M059J (cell line): ENCODE measurements at regions not wholly inside any gene's neighbourhood (a gene's known extent, or its start where the extent isn't known, plus 50 kb on each side); places are given as distances from the start of the nearest gene placed in this dataset.
"Not testable (repeated sequence)": the region's sequence is repeated elsewhere in the genome, so short reads cannot be mapped to it uniquely, and the experiment has no call there.

Experiments used
- DNase-seq: peaks from one replicate; pipeline ENCODE4 v3.0.0-alpha.2; 2012; ENCODE audit warnings: low read depth

DNA sequence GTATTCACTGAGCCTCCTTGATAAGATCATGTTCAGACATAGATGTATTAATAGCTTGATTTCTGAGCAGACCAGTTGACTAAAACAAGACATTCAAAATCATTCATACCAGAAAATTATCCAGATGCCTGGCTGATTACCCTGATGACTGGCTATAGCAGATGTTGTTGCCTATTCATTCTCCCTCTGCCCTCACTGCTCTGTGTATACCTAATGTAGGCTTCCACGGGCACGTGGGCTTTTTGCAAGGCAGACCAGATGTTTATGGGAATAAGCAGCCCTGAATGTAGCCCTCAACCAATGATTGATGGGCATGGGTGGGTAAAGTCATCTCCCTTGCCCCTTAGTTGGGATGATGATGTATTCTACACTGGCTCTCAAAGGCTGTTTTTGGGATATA lies 289.1 kb downstream of the MBD2 start:
- DNase-seq, result no peak

DNA sequence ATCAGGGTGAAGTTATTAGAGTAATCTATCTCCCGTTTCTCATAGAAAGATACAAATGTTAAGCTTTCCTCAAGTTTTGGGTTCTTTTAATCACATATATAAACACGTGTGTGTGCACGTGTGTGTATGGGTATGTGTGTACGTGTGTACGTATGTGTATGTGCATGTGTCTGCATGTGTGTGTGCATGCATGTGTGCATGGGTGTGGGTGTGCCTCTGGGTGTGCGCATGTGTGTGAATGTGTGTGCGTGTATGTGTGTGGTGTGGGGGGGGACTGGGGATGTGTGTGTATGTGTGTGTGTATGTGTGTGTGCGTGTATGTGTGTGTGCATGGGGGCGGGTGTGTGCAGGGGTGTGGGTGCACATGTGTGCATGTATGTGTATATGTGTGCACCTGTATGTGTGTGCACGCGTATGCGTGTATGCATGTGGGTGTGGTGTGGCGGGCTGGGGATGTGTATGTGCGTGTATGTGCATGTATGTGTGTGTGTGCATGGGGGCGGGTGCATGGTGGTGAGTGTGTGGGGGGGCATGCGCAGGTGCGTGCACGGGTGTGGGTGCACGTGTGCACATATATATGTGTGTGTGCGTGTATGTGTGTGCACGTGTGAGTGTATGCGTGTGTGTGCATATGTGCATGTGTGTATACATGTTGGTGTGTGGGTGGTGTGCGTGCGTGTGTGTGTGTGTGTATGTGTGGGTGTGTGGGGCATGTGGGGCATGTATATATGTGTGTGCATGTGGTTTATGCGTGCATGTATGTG lies 304.0 kb downstream of the MBD2 start:
- no peak for DNase-seq

DNA sequence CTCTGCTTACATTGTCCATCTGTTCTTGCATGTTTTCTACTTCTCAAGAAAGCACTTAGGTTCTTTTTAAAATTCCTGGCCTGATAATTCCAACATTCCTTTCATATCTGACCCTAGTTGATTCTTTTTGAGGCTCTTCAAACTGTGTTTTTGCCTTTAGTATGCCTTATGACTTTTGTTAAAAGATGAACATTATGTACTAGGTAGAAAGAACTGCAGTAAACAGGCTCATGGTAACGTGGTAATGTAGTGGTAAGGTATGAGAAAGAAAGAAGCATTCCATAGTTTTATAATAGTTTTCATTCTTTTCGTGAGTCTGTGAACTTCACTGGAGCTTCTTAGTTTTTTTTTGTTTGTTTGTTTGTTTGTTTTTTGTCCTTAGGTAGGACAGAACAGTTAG lies 306.4 kb downstream of the MBD2 start:
- no peak for DNase-seq

DNA sequence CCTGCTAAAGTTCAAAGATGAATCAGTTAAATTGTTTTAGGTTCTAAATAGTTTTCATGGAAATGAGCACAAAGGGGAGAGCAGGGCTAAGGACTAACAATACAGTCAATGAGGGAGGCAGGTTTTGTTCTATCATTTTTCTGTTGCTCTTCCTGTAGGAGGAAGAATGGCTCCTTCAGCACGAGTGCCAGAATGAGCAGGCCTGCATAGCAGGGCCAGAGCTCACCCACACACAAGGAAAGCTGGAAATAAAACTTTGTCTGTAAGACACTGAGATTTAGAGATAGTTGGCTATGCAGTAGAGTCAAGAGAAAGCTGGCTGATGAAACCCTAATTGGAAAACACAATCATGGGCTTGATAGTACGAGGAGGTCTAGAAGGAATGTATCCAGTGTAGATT lies 313.3 kb downstream of the MBD2 start:
- no peak for DNase-seq

DNA sequence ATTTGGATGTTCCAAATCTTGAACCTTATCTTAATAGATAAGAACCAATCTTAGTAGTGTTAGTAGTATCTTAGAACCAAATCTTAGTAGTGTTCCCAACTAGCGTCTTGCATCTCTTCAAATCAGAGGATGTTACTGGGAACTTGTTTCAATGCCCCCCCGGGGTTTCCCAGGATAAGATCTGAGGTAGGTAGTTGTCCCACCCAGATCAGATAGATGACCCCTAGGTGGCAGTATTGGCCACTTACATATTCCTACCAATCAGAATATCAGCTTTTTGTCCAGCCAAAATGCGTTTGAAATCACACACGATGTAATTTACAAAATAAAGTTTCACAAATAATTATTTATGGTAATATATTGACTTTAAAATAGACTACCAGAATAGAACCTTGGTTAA lies 314.8 kb downstream of the MBD2 start:
- DNase-seq, result peak; percentile 49

DNA sequence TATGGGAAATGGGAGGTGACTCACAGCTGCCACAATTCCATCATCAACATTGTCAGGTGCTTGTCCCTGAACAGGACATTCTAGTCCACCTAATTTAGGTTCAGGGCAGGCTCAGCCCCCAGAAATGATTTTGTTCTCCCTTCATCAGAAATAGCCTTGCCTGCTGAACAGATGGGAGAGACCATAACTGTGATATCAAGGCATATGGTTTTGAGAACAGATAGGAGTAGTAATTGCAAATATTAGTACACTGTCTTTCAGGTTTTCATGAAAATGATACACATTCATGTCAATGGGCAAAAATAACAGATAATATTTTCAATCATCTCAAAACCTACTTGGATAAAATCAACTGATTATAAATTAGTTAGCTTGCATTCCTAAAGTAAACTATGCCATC lies 316.5 kb downstream of the MBD2 start:
- no peak for DNase-seq

DNA sequence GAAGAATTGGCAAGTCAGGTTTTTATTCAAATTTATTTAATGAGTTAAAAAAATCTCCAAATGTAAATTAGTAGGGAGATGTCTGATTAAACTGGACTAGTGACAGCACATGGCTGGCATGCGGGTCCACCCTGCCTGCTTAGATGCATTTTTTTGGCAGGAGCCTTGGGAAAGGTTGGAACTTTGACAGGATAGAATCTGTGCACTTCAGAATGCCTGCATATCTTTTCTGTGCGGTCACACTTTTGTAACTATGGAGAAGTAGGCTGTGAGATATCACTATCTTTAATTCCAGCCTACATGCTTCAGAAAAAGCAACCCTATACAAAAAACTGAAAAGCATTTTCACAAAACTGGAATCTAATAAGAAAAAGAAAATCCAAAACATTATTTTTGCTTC lies 317.8 kb downstream of the MBD2 start:
- peak; percentile 43 for DNase-seq

DNA sequence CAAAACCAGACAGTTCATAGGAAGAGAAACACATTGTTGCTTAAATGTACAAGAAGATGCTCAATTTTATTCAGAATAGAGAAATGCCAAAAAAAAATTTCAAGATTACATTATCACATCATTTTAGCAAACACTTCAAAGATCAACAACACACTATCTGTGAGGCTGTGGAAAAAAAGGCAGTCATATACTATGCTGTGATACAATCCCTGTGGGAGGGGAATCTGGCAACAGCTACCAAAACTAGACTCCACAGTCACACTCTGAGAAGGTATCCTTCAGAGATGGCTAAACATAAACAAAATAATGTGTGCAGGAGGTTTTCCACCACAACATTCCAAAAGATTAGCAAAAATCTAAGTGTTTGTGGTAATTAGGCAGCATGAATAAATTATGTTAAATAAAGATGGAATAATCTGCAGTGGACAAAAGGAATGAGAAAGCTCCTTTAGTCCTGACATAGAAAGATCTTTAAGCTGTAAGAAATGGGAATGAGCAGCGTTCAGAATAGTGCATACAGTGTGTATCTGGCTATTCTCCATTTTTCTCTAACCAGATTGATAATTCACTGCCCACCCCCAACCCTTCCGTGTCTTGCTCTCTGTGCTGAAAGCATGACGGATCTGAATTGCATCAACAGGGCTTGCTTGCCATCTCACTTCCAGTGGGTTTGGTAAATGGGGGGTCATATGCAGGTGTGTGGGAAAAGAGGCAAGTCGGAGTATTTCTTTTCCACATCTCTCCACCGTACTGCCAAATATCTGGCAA lies 329.6 kb downstream of the MBD2 start:
- DNase-seq, result no peak

DNA sequence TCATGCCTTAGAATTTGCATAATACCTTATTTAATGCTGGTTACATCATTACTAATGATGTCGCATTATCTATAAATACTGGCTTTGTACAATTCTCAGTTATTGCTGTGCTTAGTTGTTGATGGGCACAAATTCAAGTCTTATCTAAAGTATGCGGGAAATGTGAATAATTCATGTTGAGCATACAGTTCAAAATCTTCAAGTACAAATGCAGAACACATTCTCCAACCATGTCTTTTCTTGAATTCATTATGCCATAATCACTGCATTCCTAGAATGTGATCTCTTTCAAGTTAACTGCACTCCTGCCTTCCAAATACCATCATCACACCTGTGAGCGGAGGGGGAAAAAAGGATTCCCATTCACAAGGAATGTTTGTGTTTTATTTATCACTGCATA lies 337.0 kb downstream of the MBD2 start:
- DNase-seq, result no peak

DNA sequence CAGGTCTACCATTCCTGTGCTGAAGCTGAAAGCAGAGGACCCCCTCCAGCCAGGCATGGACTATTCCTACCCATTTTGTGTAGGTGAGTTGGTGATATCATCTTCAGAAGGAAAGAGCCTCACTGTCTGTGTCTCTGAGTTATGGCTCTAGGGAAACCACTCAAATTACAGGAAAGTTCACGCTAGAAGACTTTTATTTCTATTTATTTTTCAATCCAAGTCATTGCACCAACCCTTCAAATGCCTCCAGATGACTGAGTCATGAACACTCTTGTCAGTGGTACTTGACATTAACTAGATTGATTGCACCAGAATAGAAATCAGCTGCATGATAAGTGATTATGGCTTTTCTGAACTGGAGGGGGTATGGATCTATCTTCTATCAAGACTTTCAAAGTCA lies 338.4 kb downstream of the MBD2 start:
- peak; percentile 5 for DNase-seq

DNA sequence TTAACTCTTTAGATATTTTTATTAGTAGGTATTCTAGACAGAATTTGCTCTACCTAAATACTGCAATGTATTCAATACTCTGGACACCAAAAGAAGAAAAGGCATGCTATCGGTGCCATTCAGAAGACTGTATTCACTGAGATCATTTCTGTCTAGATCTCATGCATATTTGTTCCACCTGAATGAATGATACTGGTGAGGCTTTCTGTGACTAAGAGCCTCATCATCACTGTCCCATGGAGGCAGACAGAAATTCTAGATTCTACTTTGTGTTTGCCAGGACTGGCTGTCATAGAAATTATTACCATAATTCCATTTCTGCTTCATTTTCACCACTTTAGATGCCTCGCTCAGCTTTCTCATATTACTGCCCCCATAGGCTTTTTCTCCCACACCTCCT lies 340.7 kb downstream of the MBD2 start:
- no peak for DNase-seq

DNA sequence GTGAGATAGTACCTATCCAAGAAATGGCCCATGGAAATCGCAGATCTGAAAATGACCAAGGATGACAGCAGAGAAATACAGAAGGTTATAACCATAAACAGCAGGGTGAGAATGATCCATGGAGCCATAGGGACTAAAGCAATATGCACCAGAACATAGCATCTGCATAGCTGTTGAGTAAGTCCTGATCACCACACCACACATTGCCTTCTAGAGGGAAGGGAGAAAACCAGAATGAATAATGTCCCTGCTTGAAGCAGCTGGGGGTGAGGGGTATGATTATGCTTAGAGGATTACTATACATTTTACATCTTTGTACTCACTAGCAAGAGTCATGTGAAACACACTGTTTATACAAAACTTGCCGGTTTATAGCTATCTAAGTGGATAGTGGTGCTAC lies 350.4 kb downstream of the MBD2 start:
- DNase-seq, result no peak

DNA sequence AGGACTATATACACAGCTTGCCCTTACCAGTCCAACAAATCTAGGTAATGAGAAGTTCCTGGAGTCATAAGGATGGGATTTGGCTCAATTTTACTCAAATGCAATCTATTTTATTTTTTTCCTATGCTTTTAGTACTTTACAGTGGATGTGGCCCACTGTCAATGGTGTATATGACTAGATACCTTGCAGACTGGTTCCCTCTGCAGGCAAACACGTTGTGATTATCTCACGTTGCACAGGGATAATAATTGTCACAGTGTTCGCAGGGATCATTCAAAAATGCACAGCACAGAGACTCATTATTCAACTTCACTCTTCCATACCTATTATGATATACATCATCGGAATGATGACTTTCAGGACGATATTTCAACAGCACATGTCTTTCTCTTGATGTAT lies 359.7 kb downstream of the MBD2 start:
- DNase-seq, result peak; percentile 3

DNA sequence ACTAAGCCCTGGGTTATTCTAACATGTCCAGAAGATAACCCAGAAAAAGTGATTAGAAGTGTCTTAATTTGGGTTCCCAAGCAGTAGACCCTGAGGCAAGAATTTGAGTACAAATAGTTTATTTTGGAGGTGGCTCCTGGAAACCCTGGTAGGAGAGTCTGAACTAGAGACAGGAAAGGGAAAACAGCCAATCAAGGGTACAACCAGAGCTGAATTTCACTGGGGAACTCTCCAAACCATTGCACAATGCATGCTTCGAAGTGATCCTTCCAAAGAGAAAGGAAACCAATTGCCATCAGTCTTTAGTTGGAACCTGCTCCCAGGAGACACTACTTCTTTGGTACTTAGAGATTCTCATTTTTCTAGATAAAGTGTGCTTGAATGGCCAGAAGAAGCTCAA lies 361.5 kb downstream of the MBD2 start:
- no peak for DNase-seq

DNA sequence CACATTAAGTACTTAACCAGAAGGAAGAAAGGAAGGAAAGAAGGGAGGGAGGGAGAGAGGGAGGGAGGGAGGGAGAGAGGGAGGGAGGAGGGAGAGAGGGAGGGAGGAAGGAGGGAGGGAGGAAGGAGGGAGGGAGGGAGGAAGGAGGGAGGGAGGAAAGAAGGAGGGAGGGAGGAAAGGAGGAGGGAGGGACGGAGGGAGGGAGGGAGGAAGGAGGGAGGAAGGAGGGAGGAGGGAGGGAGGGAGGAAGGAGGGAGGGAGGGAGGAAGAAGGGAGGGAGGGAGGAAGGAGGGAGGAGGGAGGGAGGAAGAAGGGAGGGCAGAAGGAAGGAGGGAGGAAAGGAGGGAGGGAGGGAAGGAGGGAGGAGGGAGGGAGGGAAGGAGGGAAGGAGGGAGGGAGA lies 363.3 kb downstream of the MBD2 start:
- DNase-seq, result no peak

DNA sequence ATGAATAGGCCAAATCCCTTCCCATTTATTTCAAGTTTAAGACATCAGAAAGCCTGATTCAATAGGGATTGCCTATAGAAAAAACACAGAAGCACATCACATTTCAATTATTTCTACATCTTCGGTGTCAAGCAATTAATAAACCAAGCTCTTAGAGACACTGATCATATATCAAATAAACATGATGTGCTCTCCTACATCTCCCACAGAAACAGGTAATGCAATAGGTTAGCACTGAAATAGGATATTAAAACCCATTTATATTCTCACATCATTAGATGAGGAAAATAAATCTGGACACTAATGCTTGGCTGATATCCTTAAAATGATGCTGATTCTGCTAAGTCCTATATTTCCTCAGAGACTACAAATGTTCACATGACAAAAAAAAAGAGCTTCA lies 364.7 kb downstream of the MBD2 start:
- DNase-seq, result no peak

DNA sequence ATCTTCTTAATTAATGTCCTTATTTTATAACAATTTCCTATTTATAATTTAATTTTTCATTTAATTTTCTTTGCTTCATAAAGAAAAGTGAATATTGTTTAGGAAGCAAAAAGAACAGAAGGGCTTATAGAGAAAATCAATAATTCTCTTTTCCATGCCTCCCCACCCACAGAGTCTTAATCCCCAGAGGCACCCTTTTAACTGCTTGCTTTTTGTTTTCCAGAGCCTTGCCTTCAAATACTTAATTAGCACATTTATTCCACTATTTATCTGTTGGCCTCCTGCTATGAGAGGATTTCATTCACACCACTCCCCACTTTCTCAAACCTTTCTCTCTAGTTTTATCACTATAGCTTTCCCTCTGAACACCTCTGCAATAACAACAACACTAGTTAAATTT lies 373.6 kb downstream of the MBD2 start:
- DNase-seq, result no peak

DNA sequence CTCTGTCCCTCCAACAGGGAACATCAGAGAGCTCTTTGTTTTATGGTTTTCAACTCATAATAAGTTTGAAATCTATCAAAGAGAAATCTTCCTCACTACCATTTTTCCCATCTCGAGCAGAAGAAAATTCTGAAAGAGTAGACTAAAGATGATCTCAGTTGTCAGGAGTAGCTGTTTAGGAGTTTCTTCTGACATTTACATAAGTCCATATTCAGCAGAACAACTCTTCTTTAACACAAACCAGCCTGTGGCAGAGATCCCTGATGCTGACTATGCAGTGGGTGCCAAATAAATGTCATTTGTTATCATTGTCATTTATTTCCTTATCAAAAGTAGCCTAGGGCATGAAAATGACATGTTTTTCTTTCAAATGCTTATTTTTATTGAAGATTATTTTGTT lies 380.7 kb downstream of the MBD2 start:
- no peak for DNase-seq

DNA sequence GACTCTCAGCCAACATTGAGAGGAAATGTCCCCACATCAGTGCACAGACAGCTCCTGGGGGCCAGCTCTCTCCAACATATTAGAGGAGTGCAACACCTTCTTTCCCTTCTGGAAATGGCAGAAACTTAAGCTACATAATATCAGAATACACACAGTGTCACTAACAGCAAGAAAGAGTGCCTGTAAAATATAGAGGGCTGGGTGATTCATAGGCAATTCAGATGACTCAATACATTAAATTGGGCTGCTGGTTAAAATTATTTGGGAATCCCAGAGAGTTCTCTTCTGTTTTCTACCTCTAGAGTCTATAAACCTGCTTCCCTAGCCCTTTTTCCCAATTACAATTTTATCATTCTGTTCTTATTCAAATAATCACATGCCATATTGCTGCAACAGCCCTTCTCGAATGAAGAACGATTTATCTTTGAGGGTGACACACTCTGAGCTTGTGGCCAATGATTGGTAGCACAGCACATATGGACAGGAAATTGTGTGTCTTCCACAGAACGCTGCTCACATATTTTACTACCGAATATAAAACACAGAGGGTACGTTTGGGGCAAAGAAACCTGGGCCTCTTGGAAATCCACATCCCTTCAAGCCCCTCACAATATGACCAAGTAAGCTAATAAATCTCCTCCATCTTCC lies 381.2 kb downstream of the MBD2 start:
- peak; percentile 6 for DNase-seq

DNA sequence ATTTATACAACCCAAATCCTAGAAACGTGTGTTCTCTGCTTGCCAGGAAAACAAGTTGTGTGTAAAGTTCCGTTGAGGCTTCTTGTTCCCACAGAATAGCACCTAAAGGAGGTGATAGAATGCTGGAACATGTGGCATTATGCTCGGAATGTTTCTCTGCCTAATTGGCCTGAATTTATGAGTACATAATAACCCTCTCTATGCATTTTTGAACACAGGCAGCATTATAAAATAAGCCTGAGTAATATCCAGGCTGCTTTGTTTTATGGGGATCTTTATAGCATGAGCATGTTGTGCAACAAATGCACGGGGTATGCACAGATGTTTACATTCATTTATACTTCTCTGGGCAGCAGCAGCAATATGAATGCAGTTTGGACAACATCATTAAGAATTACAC lies 385.7 kb downstream of the MBD2 start:
- no peak for DNase-seq

DNA sequence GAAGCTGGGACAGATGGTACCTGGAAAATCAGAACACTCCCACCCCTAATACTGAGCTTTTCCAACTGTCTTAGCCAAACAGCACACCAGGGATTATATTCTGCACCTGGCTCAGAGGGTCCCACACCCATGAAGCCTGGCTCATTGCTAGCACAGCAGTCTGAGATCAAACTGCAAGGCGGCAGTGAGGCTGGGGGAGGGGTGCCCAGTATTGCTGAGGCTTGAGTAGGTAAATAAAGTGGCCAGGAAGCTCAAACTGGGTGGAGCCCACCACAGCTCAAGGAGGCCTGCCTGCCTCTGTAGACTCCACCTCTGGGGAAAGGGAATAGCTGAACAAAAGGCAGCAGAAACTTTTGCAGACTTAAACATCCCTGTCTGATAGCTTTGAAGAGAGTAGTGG lies 403.3 kb downstream of the MBD2 start:
- not testable (repeated sequence) for DNase-seq

DNA sequence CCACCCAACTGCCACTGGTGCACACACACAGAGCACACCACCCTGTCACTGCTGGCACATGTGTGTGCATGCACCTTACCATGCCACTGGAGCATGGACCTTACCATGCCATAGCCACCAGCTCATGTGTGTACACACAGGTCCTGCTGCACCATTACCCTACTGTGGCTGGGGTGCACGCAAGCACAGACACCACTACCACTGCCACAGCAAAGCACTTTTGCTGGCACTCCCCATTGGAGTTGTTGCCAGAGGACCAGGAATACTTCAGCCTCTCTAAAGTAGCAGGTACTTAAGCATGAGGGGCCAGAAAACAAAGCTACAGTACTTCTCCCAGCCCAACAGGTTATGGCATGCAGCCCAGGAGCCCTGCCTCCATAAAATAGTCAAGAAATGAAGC lies 404.8 kb downstream of the MBD2 start:
- DNase-seq, result no peak

DNA sequence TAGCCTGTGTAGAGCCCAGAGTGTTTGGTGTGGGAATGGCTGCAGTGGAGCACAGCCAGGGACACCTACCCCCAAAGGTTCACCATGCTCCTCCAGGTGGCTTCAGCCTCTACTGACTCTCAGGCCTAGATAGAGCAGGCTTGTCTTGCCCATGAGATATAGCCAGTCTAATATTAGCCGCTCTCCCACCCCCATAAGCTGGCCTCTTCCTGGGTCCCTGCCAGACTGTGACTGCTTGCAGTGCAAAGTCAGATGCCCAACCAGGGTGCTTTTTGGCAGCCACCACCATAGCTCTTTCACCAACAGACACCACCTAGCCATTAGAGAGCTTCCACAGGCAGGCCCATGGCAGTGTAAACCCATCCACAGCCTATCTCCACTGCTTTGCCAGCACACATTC lies 405.3 kb downstream of the MBD2 start:
- DNase-seq, result no peak
